HEK293T (cell line): ENCODE measurements at regions not wholly inside any gene's neighbourhood (a gene's known extent, or its start where the extent isn't known, plus 50 kb on each side); places are given as distances from the start of the nearest gene placed in this dataset.

Source experiments
- ARNT ChIP-seq: fragments of 450-650 bp; IDR thresholded peaks from 2 replicates; pipeline ENCODE4 v1.6.1; 2017; ENCODE audit warnings: mild to moderate bottlenecking
- BHLHE40 ChIP-seq: fragments of 450-650 bp; IDR thresholded peaks from 2 replicates; pipeline ENCODE4 v1.6.1; 2016; ENCODE audit warnings: mild to moderate bottlenecking, moderate library complexity, borderline replicate concordance
- CTBP1 ChIP-seq: fragments of 450-650 bp; IDR thresholded peaks from 2 replicates; pipeline ENCODE4 v1.6.1; 2016; ENCODE audit warnings: borderline replicate concordance
- ELF4 ChIP-seq: fragments of 450-650 bp; IDR thresholded peaks from 2 replicates; pipeline ENCODE4 v1.6.1; 2017; ENCODE audit warnings: antibody characterized with exemption
- FOXK2 ChIP-seq: fragments of 450-650 bp; IDR thresholded peaks from 2 replicates; pipeline ENCODE4 v1.6.1; 2016; ENCODE audit warnings: mild to moderate bottlenecking
- FOXM1 ChIP-seq: fragments of 450-650 bp; IDR thresholded peaks from 2 replicates; pipeline ENCODE4 v1.6.1; 2017; ENCODE audit warnings: mild to moderate bottlenecking, borderline replicate concordance
- HDGF ChIP-seq: fragments of 450-650 bp; IDR thresholded peaks from 2 replicates; pipeline ENCODE4 v1.6.1; 2017; ENCODE audit warnings: antibody characterized with exemption, borderline replicate concordance
- LEF1 ChIP-seq: fragments of 450-650 bp; IDR thresholded peaks from 2 replicates; pipeline ENCODE4 v1.6.1; 2017; ENCODE audit warnings: mild to moderate bottlenecking, borderline replicate concordance
- NFRKB ChIP-seq: fragments of 450-650 bp; IDR thresholded peaks from 2 replicates; pipeline ENCODE4 v1.6.1; 2016; ENCODE audit warnings: mild to moderate bottlenecking, moderate library complexity
- SP1 ChIP-seq: fragments of 450-650 bp; IDR thresholded peaks from 2 replicates; pipeline ENCODE4 v1.6.1; 2017
- SUZ12 ChIP-seq: fragments of 450-650 bp; IDR thresholded peaks from 2 replicates; pipeline ENCODE4 v1.6.1; 2016; ENCODE audit warnings: mild to moderate bottlenecking
- TARDBP ChIP-seq: fragments of 450-650 bp; IDR thresholded peaks from 2 replicates; pipeline ENCODE4 v1.6.1; 2016
- ZNF384 ChIP-seq: fragments of 450-650 bp; IDR thresholded peaks from 2 replicates; pipeline ENCODE4 v1.6.1; 2016
- TF ChIP-seq, protein P1 (sequence below): fragments of 450-650 bp; IDR thresholded peaks from 2 replicates; pipeline ENCODE4 v1.6.1; 2016

- TF ChIP-seq, protein P1, sequence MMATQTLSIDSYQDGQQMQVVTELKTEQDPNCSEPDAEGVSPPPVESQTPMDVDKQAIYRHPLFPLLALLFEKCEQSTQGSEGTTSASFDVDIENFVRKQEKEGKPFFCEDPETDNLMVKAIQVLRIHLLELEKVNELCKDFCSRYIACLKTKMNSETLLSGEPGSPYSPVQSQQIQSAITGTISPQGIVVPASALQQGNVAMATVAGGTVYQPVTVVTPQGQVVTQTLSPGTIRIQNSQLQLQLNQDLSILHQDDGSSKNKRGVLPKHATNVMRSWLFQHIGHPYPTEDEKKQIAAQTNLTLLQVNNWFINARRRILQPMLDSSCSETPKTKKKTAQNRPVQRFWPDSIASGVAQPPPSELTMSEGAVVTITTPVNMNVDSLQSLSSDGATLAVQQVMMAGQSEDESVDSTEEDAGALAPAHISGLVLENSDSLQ = no peak
- TF ChIP-seq BHLHE40 (no peak), ZNF384 (no peak), ELF4 (no peak), FOXK2 (no peak), SUZ12 (no peak), LEF1 (no peak), NFRKB (no peak), CTBP1 (no peak), FOXM1 (no peak), TARDBP (no peak), HDGF (no peak), SP1 (no peak), ARNT (no peak)
These were observed 118.2 kb upstream of the TSC22D1 start for GRCh38 chr13:44694291-44694690.
